Keratinocyte (primary cell): ENCODE measurements at regions not wholly inside any gene's neighbourhood (a gene's known extent, or its start where the extent isn't known, plus 50 kb on each side); places are given as distances from the start of the nearest gene placed in this dataset.

Source experiments
- DNase-seq: peaks from one replicate; pipeline ENCODE4 v3.0.0-alpha.2; 2011; ENCODE audit warnings: low read depth, missing footprints, low spot score
- FAIRE-seq: peaks from 2 replicates; lab custom pipeline; 2011; peaks lifted over from hg19 to GRCh38; lab: Jason Lieb, UNC
- H2AFZ ChIP-seq: 2 replicates; pipeline ENCODE4 v1.6.0; 2012; ENCODE audit warnings: low read length, control low read depth, inconsistent platforms; ENCODE audit not compliant: control insufficient read depth
- H3K27ac ChIP-seq: 2 replicates; pipeline ENCODE4 v1.5.1; 2011; ENCODE audit warnings: low read length; ENCODE audit not compliant: control insufficient read depth, insufficient read depth
- H3K27me3 ChIP-seq: 3 replicates; pipeline ENCODE4 v1.6.0; 2011; ENCODE audit warnings: low read length; ENCODE audit not compliant: control insufficient read depth, insufficient read depth; ENCODE audit errors: extremely low read depth
- H3K36me3 ChIP-seq, 2 experiments: 2 replicates in 1 of 2; 3 replicates in 1 of 2; pipeline ENCODE4 v1.5.1; 2011; ENCODE audit warnings: low read length in 2 of 2, mild to moderate bottlenecking in 1 of 2; ENCODE audit not compliant: control insufficient read depth in 2 of 2, insufficient read depth in 2 of 2; ENCODE audit errors: extremely low read depth in 1 of 2
- H3K4me1 ChIP-seq: 3 replicates; pipeline ENCODE4 v1.5.1; 2011; ENCODE audit warnings: low read length; ENCODE audit not compliant: control insufficient read depth, insufficient read depth; ENCODE audit errors: extremely low read depth
- H3K4me2 ChIP-seq: 3 replicates; pipeline ENCODE4 v1.6.0; 2011; ENCODE audit warnings: low read depth, low read length; ENCODE audit not compliant: control insufficient read depth, insufficient read depth; ENCODE audit errors: extremely low read depth
- H3K4me3 ChIP-seq, 3 experiments: fragments of 200-600 bp in 1 of 3; sonication (generic) in 1 of 3; 2 replicates in 2 of 3; 3 replicates in 1 of 3; pipeline ENCODE4 v1.5.1; 2011 to 2016; ENCODE audit warnings: low read length in 3 of 3, mild to moderate bottlenecking in 3 of 3, control low read depth in 2 of 3, inconsistent platforms in 1 of 3, low read depth in 1 of 3, mixed read lengths in 1 of 3, mixed run types in 1 of 3, moderate library complexity in 1 of 3; ENCODE audit not compliant: control insufficient read depth in 2 of 3, insufficient read depth in 2 of 3; ENCODE audit errors: extremely low read depth in 1 of 3
- H3K79me2 ChIP-seq: 2 replicates; pipeline ENCODE4 v1.6.0; 2012; ENCODE audit warnings: low read length; ENCODE audit not compliant: control insufficient read depth, insufficient read depth
- H3K9ac ChIP-seq: 3 replicates; pipeline ENCODE4 v1.6.0; 2011; ENCODE audit warnings: low read length; ENCODE audit not compliant: control insufficient read depth, insufficient read depth; ENCODE audit errors: extremely low read depth
- H3K9me1 ChIP-seq: 3 replicates; pipeline ENCODE4 v1.6.0; 2011; ENCODE audit warnings: low read length; ENCODE audit not compliant: control insufficient read depth, insufficient read depth; ENCODE audit errors: extremely low read depth
- H3K9me3 ChIP-seq: 2 replicates; pipeline ENCODE4 v1.5.1; 2012; ENCODE audit warnings: low read depth, low read length; ENCODE audit not compliant: control insufficient read depth
- H4K20me1 ChIP-seq: 3 replicates; pipeline ENCODE4 v1.6.0; 2011; ENCODE audit warnings: low read length; ENCODE audit not compliant: control insufficient read depth, insufficient read depth; ENCODE audit errors: extremely low read depth
- EZH2 ChIP-seq: IDR thresholded peaks from one replicate; pipeline ENCODE4 v1.6.1; 2012; ENCODE audit warnings: inconsistent platforms, mild to moderate bottlenecking, low read length, moderate library complexity
- dilution Hi-C: fragments of 300-500 bp; cut with MboI; formaldehyde crosslinking; loops from one replicate; pipeline ENCODE4 v1.7.0; 2020; ENCODE audit warnings: low sequenced_read_pairs; ENCODE audit not compliant: extremely low pct_ligation_motif_present
- TF ChIP-seq, protein P1 (sequence below), 3 experiments: IDR thresholded peaks in 1 of 3; conservative IDR thresholded peaks in 1 of 3; optimal IDR thresholded peaks in 1 of 3; 2 replicates in 2 of 3; 3 replicates in 1 of 3; pipeline versions ENCODE3 to v1.5.1; 2011; ENCODE audit warnings: low read length in 3 of 3, mild to moderate bottlenecking in 3 of 3, moderate library complexity in 2 of 3, control low read depth in 1 of 3, inconsistent platforms in 1 of 3; ENCODE audit not compliant: insufficient read depth in 2 of 3; ENCODE audit errors: extremely low read depth in 1 of 3

DNA sequence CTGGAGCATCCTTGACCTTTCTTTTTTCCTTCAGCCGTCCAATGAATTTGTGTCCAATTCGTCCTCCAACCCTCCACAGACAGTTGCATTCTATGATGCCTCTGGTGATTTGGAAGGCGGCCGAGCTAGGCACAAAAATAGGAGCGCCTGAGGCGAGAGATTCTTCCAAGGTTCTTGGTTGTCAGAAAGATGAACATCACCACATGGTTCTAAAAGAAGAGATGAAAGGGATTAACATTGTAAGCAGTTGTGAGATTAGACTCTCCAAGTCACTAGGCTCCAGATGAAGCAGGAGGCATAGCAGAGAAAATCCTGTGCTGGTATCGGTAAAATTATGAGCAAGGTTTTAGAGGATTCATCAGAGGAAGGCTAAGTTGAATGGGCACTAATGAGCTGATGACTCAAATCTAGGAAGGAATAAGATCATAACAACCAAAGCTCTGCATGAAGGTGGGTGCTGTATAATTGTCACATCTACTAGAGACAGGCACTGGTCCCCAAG, 75.4 kb upstream of the MAP4K3 start:
- no peaks in the 10 kb centered on the region for H3K36me3 ChIP-seq
- H3K4me2 ChIP-seq = no peak overlapping the region
- H3K79me2 ChIP-seq = no peaks in the 10 kb centered on the region
- no peaks in the 10 kb centered on the region for H3K27me3 ChIP-seq
- DNase-seq (no peak), FAIRE-seq (no peak)
- no peak overlapping the region for H3K9ac ChIP-seq
- dilution Hi-C loops = no loop called here
- no peak overlapping the region for H3K27ac ChIP-seq
- no peaks in the 10 kb centered on the region for H3K9me3 ChIP-seq
- no peaks in the 10 kb centered on the region for H3K9me1 ChIP-seq
- H4K20me1 ChIP-seq = no peaks in the 10 kb centered on the region
- H2AFZ ChIP-seq = no peak overlapping the region
- peaks cover 13% of the 10 kb centered on the region for H3K4me1 ChIP-seq
- TF ChIP-seq, protein P1, sequence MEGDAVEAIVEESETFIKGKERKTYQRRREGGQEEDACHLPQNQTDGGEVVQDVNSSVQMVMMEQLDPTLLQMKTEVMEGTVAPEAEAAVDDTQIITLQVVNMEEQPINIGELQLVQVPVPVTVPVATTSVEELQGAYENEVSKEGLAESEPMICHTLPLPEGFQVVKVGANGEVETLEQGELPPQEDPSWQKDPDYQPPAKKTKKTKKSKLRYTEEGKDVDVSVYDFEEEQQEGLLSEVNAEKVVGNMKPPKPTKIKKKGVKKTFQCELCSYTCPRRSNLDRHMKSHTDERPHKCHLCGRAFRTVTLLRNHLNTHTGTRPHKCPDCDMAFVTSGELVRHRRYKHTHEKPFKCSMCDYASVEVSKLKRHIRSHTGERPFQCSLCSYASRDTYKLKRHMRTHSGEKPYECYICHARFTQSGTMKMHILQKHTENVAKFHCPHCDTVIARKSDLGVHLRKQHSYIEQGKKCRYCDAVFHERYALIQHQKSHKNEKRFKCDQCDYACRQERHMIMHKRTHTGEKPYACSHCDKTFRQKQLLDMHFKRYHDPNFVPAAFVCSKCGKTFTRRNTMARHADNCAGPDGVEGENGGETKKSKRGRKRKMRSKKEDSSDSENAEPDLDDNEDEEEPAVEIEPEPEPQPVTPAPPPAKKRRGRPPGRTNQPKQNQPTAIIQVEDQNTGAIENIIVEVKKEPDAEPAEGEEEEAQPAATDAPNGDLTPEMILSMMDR (optimal IDR thresholded peaks at IDR 0.05 in 1 of 3, IDR thresholded peaks at IDR 0.05 in 1 of 3, conservative IDR thresholded peaks at IDR 0.05 in 1 of 3; ENCODE audit: extremely low read depth in 1 of 3, insufficient read depth in 2 of 3, low read length in 3 of 3) = no peak
- TF ChIP-seq EZH2 = no peak
- H3K4me3 ChIP-seq = no peak overlapping the region

DNA sequence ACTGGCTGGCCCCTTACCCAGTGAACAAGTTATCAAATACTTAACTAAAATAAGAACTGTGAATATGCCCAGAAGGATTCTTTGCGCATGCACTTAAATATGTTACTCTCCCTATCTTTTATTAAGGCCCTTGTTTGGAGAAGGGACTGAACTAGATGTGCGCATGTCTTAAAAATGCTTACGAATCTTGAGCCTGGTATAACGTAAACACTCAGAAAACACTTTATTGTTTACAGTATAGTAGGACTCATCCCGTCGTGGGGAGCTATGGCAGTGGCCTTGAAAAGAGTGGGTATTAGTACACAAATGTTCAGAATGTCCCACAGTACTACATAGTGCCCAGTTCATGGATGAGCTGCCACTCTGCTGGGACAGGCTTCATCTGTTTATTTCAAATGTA, 75.9 kb upstream of the MAP4K3 start:
- Histone ChIP-seq H3K9me1 (no peaks in the 10 kb centered on the region), H3K36me3 (no peaks in the 10 kb centered on the region), H3K9ac (no peak overlapping the region), H3K4me2 (no peak overlapping the region), H3K79me2 (no peaks in the 10 kb centered on the region), H3K9me3 (no peaks in the 10 kb centered on the region), H3K4me3 (no peak overlapping the region), H4K20me1 (no peaks in the 10 kb centered on the region), H3K27ac (no peak overlapping the region), H2AFZ (no peak overlapping the region), H3K27me3 (no peaks in the 10 kb centered on the region), H3K4me1 (peaks cover 13% of the 10 kb centered on the region)
- no peak for TF ChIP-seq EZH2
- TF ChIP-seq, protein P1 (optimal IDR thresholded peaks at IDR 0.05 in 1 of 3, IDR thresholded peaks at IDR 0.05 in 1 of 3, conservative IDR thresholded peaks at IDR 0.05 in 1 of 3; ENCODE audit: extremely low read depth in 1 of 3, insufficient read depth in 2 of 3, low read length in 3 of 3) = no peak
- dilution Hi-C loops = no loop called here
- DNase-seq (no peak), FAIRE-seq (no peak)
